Fibroblast of upper back skin (primary cell): ENCODE measurements at regions not wholly inside any gene's neighbourhood (a gene's known extent, or its start where the extent isn't known, plus 50 kb on each side); places are given as distances from the start of the nearest gene placed in this dataset.
"Not testable (repeated sequence)": the region's sequence is repeated elsewhere in the genome, so short reads cannot be mapped to it uniquely, and the experiment has no call there.

Experiments
- DNase-seq: peaks from one replicate; pipeline ENCODE4 v3.0.0-alpha.2; 2013

GRCh38 chr2:87593784-87594610, 153.9 kb upstream of the PLGLB2 start:
- peak; percentile 42 for DNase-seq

DNA sequence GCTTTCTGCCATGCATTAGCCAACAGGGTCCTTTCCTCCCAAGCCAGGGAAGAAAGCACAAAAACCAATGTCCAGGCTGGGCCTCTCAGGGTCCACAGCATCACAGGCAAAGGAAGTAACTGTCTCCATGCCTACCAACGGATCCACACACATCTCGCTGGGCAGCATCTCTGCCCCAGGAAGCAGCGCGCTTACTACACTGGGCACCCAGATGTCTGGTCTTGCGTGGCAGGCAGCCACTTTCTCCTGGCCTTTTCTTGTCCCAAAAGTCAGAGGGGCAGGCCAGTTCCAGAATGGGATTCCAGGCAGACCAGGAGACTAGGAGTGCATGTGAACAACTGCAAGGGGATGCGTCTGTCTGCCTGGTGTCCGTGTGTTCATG, 153.3 kb upstream of the PLGLB2 start:
- not testable (repeated sequence) for DNase-seq

GRCh38 chr2:87595017-87595416, 152.9 kb upstream of the PLGLB2 start:
- DNase-seq = not testable (repeated sequence)

- DNase-seq = not testable (repeated sequence)
Observed at GRCh38 chr2:87600961-87601360, 146.9 kb upstream of the PLGLB2 start.

DNA sequence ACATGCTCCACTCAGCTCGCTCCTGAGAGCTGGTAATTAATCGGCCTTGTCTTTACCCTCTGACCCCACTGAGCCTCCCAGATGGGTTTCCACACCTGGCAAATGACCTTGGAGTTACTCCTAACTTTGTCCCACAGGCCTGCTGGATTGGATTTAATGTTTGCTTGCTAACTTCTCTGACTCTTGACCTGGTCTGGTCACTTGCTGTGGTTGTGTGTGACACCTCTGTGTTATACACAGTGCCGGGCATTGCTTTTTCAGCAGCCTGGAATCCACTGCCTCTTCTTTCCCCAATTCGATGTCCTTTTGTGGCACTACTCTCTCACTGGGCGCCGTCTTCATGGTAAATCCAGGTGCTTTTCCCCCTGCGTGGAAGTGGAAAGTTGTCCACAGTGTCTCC, 145.8 kb upstream of the PLGLB2 start:
- not testable (repeated sequence) for DNase-seq

DNA sequence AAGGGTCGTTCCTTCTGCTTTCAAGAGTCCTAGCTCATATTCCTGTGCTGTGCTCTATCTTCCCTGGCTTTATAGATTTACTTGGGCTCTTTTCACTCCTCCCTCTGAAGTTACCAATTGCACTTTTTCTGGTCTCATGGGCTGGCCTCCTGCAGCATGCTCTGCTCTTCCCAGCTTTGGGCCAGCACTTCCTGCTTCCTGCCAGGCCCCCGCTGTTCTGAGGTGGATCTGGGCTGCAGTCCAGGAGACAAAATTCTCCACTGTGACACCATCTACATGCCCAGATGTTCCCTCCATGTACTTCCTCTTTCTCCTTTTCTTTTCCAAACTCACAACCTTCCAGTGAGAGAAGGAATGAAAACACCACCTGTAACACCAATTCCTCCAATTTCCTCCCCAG, 145.2 kb upstream of the PLGLB2 start:
- DNase-seq = not testable (repeated sequence)

DNA sequence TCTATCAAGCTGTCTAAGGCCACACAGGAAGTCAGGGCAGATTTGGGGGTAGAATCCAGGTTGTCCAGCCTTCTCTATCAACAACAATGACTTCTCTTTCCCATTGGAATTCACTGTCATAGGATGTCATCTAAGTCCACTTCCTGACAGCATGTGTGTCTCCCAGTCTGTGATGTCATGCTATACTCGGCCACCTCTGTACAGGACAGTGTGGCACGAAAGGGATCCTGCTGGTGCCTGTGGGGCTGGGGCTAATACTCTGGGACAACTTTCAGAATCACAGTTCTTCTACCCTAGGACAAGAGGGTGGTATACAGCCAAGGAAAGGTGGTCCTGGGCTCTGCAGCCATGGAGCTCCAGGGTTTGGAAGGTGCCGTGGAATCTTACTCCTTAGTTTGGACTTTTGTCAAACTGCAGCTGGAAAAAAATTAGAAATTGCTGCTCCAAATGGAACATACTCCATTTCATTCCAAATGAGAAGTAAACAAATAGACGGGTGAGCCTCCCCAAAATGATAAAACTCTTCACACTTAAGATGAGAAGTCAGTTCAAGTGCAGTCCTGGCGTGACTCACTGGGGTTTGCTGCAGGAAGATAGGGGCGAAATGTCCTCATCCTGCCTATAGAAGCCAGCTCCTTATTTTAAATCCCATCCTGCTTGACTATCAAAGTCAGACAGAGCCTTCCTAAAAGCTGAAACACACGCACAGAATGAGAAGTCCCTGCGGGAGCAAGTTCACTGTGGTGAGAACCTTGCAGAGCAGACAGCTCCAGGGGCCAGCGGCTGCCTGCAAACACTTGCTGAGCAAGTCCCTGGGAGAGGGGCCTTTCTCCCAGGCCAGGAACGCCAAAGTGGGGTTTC, 144.2 kb upstream of the PLGLB2 start:
- peak; percentile 35 for DNase-seq

DNA sequence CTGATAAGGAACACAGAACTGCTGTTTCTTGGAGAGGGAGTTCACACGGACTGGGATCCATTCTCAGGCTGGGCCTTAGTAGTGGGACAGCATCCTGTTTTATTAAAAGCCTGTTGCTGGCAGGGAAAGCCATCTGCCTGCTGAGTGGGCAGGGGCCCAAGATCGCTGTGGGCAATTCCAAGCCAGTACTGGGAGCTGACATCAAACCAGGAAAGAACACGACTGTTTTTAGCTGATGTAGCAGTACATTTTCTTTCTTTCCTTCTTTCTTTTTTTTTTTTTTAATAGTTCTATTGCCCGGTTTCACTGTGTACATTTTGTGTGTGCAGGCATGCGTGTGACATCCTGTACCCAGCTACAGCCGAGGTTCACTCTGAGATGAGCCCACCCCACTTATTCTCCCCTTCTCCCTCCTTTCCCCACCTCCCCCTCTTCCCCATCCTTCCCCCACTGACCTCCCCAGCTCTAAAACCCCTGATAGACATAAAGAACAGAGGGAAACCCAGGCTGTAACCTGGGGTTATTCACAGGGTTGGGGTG, 143.5 kb upstream of the PLGLB2 start:
- peak; percentile 33 for DNase-seq

DNA sequence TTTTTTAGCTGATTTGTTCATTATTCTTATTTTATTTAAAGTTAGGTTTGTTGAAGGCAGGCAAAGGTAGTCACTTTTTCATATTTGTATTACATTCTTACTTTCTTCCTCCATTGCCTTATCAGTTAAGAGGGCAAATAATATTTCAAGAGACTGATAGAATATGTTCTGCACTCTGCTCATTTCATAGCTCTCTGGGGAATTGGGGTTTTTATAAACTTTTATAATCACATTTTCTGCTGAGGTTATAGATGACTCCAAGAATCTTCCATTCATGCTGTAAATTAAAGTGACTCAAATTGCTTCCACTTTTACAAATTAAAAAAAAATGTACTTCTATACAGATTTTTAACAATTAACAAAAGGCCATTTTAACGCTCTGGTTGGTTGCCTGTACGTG, 142.9 kb upstream of the PLGLB2 start:
- DNase-seq = peak; percentile 35

GRCh38 chr2:87608377-87609166, 139.3 kb upstream of the PLGLB2 start:
- DNase-seq = not testable (repeated sequence)

DNA sequence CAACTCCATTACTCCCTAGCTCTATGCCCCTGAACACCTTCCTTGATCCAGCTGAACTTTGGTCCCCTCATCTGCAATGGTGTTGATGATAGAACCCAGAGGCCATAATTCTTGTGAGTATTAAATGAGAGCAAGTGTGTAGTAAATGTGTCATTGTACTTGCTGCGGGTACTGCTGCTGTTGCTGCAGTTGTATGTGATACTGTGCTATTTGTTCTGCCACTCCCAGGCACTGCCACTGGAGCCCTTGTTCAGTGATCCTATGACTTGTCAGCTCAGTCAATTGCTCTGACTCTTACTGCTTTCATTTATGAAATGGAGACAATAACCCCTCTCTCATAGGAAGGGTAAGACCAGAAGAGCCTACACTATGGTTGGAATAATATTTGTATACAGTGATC, 136.9 kb upstream of the PLGLB2 start:
- DNase-seq = not testable (repeated sequence)

- not testable (repeated sequence) for DNase-seq
Observed at GRCh38 chr2:87611416-87611815, 136.5 kb upstream of the PLGLB2 start.

DNA sequence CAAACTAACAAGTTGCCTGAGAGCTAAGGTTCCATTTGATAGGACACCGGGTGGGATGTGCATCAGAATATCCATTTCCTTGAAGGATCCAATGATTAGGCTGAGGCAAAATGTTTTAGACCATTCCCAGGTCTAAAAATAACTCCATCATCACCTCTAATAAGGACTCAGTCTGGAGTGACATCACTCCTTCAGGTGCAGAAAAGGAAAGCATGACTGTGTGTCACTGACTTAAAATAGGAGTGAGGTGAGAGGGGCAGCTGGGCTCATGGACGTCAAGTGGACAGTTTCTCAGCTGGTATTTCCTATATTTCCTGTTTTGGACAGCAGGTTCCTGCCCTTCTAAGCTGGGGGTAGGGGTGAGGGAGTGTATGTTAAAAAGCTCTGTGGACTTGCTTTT, 135.9 kb upstream of the PLGLB2 start:
- not testable (repeated sequence) for DNase-seq

- DNase-seq = not testable (repeated sequence)
Observed at GRCh38 chr2:87614829-87615434, 133.0 kb upstream of the PLGLB2 start.

DNA sequence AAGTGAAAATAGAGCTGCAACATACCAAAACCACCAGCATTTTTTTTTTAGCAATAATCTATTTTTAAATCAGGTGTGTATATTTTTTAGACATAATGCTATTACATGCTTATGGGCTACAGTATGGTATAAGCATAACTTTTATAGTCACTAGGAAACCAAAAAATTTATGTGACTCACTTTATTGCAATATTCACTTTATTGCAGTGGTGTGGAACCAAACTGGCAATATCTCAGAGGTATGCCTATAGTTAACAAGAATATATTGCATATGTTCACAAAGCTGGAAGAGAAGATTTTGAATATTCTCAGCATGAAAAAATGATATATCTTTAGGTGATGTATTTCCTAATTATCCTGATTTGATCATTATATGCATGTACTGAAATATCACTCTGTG, 128.8 kb upstream of the PLGLB2 start:
- not testable (repeated sequence) for DNase-seq

DNA sequence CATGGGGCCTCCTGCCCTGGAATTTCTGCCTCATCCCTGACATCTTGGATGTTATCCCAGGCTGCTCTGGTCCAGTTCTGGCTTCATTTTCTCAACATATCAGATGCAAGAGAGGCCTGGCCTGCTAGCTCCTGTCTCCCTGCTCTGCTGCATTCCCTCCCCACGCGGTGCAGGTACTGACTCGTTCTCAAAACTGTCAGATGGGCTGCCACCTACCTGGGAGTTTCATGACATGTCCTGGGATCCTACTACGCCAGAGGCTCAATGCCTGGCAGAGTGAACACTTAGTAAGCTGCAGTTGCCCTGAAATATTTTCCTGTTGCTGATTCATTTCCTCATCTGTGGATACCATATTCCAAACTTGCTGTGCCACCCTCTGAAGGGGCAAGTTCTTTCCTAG, 126.7 kb upstream of the PLGLB2 start:
- not testable (repeated sequence) for DNase-seq

- DNase-seq = not testable (repeated sequence)
Observed at GRCh38 chr2:87622720-87623119, 125.2 kb upstream of the PLGLB2 start.

DNA sequence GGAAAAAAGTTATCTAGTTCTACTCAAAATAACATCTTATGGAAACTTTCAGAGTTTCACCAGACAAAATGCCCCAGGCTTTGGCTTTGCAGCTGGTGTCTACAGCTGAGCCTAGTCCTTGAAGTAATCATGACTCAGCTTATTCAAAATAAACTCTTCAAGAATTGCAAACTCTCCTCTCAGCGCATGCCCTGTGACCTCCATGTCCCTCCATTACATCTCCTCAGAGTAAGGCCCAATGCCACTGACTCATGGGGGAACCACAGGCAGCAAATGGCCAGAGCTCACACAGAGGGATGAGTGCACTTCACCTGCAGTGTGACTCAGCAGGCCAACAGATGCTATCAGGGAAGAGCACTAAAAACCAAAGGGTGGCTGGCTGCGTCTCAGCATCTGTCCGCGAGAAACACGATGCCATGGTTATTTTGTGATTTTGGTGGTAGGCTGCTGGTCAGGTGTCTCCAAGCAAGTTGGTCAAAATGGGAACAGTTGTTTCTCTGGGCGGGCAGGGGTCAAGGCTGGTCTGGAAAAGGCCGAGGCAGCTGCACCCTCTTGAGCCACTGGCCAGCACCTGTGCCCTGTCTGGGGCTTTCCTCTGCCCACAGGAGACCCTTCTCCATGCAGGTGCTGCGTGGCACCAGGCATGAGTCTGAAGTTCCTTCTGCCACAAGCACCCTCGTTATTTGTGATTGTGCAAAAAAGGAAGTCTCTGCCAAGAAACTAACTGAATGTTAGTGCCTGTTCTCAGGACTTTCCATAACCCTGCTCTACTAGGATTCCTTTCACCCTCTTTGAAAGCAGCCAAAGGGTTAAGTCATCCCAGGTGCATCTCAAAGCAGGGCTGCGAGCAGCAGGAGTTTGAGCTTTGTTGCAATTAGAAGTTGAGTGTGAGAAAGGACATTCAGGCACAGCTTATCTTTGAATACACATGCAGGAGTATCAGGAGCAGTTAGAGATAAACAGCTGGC, 118.1 kb upstream of the PLGLB2 start:
- DNase-seq = peak; percentile 86

GRCh38 chr2:87630892-87631291, 117.0 kb upstream of the PLGLB2 start:
- DNase-seq = not testable (repeated sequence)

DNA sequence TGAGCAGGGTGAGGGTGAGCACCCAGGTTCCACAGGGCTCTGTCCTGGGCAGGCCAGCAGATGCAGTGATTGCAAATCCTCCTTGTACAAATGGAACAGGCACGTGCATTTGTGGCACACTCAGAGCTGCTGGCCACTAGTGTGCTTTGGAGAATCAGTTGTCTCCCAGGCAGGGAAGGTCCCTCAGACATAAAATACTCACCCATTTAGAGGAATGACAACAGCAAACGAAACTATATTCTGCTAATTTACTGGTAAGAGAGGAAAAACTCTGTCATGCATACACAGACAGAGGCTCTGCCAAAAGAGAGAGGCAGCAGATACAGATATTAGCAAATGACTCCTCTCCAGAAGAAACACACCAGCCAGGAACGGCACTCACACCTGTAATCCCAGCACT, 116.5 kb upstream of the PLGLB2 start:
- DNase-seq = not testable (repeated sequence)
